Prostate gland (tissue), 2 donors: ENCODE measurements at regions not wholly inside any gene's neighbourhood (a gene's known extent, or its start where the extent isn't known, plus 50 kb on each side); places are given as distances from the start of the nearest gene placed in this dataset.
"Not testable (repeated sequence)": the region's sequence is repeated elsewhere in the genome, so short reads cannot be mapped to it uniquely, and the experiment has no call there.

Source experiments
- DNase-seq: peaks from one replicate; pipeline ENCODE4 v3.0.0-alpha.2; 2019; ENCODE audit warnings: low spot score
- H3K27ac ChIP-seq, 2 donors: fragments of 200-600 bp; sonication (generic); 2 replicates each; pipeline ENCODE4 v1.5.1; 2017 to 2019
- H3K27me3 ChIP-seq: fragments of 200-600 bp; sonication (generic); replicated peaks from 2 replicates; pipeline ENCODE4 v1.5.1; 2019; ENCODE audit not compliant: insufficient read depth
- H3K36me3 ChIP-seq, 2 donors: fragments of 200-600 bp; sonication (generic); 1 replicate in 1 of 2; 2 replicates in 1 of 2; pipeline versions ENCODE4 v1.5.1 to v1.8.1; 2017 to 2019
- H3K4me1 ChIP-seq: fragments of 200-600 bp; sonication (generic); replicated peaks from 2 replicates; pipeline ENCODE4 v1.5.1; 2019
- H3K4me3 ChIP-seq, 2 donors: fragments of 200-600 bp; sonication (generic); 2 replicates each; pipeline ENCODE4 v1.5.1; 2017 to 2019
- H3K9me3 ChIP-seq: fragments of 200-600 bp; sonication (generic); 2 replicates; pipeline ENCODE4 v1.5.1; 2017
- POLR2A ChIP-seq: fragments of 450-650 bp; IDR thresholded peaks from one replicate; pipeline ENCODE4 v1.6.1; 2016; ENCODE audit warnings: antibody characterized with exemption, mild to moderate bottlenecking
- POLR2AphosphoS5 ChIP-seq: sonication (generic); formaldehyde crosslinking; IDR thresholded peaks from one replicate; pipeline ENCODE4 v1.6.1; 2017; ENCODE audit warnings: antibody characterized with exemption
- WGBS: methylation state at CpG from one replicate; pipeline ENCODE4 v1.1.5; 2018; 5-methylcytosine and 5-hydroxymethylcytosine counted together
- intact Hi-C: fragments of 100-400 bp; cut with DNase I; formaldehyde crosslinking; loops from one replicate; pipeline ENCODE4 v1.14.2; 2022
- TF ChIP-seq, protein P1 (sequence below), 4 experiments: fragments of 200-600 bp in 2 of 4; fragments of 450-650 bp in 2 of 4; sonication (generic) in 2 of 4; IDR thresholded peaks; 1 replicate in 3 of 4; 2 replicates in 1 of 4; pipeline ENCODE4 v1.5.1; 2016 to 2019; ENCODE audit warnings: antibody characterized with exemption in 4 of 4, mild to moderate bottlenecking in 2 of 4, moderate library complexity in 2 of 4

DNA sequence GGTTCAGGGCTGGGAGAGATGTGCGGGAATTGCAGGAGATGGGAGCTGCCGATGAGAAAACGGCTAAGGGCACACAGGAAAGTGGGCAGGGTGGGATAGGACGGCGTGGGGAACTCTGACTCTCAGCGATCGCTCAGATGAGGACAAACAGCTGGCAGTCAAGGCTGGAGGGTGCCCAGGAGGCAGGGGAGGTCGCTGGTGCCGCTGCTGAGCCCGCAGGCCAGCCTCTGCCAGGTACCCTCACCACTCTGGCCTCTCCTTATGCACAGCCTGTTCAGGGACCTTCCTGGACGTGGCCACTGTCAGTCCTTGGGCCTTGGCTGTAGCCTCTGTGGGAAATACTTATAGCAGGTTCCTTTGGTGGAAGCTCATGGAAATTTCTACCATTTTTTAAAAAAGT lies 308.6 kb downstream of the TEX29 start:
- no peak for TF ChIP-seq POLR2AphosphoS5

DNA sequence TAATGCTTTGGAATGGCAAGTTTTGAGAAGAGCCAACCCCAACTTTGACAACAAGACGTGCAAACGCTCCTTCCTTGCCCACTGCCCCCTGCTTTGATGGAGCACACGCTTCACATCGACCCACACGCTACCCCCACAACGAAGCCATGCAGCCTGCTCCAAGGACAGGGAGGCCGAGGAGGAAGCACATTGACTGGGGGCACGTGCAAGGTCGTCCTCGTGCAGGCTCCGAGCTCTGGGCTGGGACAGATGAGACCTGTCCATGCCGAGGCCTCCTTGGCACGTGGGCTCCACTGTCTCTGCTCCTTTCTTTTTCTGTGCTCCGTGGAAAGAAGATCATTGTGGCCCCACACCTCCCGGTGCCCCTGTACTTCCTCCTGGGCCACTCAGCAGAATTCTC lies 309.0 kb downstream of the TEX29 start:
- H3K27ac ChIP-seq, result no peak overlapping the region
- DNase-seq, result no peak
- H3K4me3 ChIP-seq, result no peak overlapping the region
- intact Hi-C loops, result no loop called here
- TF ChIP-seq, protein P1, sequence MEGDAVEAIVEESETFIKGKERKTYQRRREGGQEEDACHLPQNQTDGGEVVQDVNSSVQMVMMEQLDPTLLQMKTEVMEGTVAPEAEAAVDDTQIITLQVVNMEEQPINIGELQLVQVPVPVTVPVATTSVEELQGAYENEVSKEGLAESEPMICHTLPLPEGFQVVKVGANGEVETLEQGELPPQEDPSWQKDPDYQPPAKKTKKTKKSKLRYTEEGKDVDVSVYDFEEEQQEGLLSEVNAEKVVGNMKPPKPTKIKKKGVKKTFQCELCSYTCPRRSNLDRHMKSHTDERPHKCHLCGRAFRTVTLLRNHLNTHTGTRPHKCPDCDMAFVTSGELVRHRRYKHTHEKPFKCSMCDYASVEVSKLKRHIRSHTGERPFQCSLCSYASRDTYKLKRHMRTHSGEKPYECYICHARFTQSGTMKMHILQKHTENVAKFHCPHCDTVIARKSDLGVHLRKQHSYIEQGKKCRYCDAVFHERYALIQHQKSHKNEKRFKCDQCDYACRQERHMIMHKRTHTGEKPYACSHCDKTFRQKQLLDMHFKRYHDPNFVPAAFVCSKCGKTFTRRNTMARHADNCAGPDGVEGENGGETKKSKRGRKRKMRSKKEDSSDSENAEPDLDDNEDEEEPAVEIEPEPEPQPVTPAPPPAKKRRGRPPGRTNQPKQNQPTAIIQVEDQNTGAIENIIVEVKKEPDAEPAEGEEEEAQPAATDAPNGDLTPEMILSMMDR (IDR thresholded peaks at IDR 0.05), result no peak
- TF ChIP-seq POLR2A (no peak), POLR2AphosphoS5 (no peak)
- no peaks in the 10 kb centered on the region for H3K36me3 ChIP-seq
- whole genome bisulfite sequencing, result 83% methylated on average over 15 of the region's 15 CpGs
- H3K4me1 ChIP-seq, result no peaks in the 10 kb centered on the region
- no peaks in the 10 kb centered on the region for H3K27me3 ChIP-seq
- no peaks in the 10 kb centered on the region for H3K9me3 ChIP-seq

More for the DNA sequence above, 308.6 kb downstream of the TEX29 start:
- no peaks in the 10 kb centered on the region for H3K27me3 ChIP-seq
- H3K4me1 ChIP-seq, result no peaks in the 10 kb centered on the region
- H3K36me3 ChIP-seq, result no peaks in the 10 kb centered on the region
- intact Hi-C loops, result no loop called here
- no peak for DNase-seq
- H3K27ac ChIP-seq, result no peak overlapping the region
- no peak overlapping the region for H3K4me3 ChIP-seq
- H3K9me3 ChIP-seq, result no peaks in the 10 kb centered on the region
- 77% methylated on average over 11 of the region's 11 CpGs for WGBS

DNA sequence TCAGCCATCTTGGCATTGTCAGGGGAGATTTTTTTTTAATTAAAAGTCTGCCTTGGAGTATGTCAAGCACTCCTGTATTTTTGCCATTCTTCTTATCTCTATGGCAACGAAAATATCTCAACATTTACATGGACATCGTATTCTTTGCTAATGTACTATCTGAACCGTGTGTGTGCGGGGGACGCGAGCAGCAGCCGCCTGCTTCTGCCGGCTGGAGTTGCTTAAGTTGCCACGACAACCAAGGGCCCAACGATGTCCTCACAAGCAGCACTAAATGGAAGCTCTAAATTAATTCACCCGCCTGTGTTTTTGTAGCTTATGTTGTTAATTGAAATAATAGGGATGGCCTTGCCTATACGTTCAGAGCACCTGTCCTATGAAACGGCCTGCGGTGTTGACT lies 309.5 kb downstream of the TEX29 start:
- Histone ChIP-seq H3K27ac (no peak overlapping the region), H3K36me3 (no peaks in the 10 kb centered on the region), H3K4me1 (no peaks in the 10 kb centered on the region), H3K27me3 (no peaks in the 10 kb centered on the region), H3K9me3 (no peaks in the 10 kb centered on the region), H3K4me3 (no peak overlapping the region)
- TF ChIP-seq POLR2A (no peak), POLR2AphosphoS5 (no peak)
- TF ChIP-seq, protein P1 (IDR thresholded peaks at IDR 0.05), result no peak
- intact Hi-C loops, result no loop called here
- DNase-seq, result no peak
- 46% methylated on average over 14 of the region's 14 CpGs for WGBS

DNA sequence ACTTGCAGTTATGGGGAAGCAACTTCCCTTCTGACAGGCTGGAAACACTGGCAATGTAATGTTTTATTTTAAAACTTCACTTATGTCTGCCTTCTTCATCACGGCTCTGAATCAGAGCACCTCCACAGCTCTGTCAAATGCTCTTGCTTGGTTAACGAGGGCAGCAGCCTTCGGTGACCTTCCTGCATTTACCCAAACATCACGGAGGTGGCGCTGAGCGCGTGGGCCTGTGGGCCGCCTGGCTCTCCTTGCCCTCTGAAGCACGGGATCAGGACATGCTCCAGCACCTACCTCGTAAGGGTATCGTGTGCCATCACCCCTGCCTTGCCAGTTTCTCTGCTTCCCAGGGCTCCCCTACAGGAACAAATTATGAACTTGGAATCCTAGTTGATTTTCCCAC lies 310.0 kb downstream of the TEX29 start:
- no peaks in the 10 kb centered on the region for H3K36me3 ChIP-seq
- H3K9me3 ChIP-seq, result no peaks in the 10 kb centered on the region
- no peaks in the 10 kb centered on the region for H3K27me3 ChIP-seq
- H3K4me3 ChIP-seq, result no peak overlapping the region
- no peak for DNase-seq
- intact Hi-C loops, result no loop called here
- WGBS, result 65% methylated on average over 11 of the region's 11 CpGs
- no peaks in the 10 kb centered on the region for H3K4me1 ChIP-seq
- TF ChIP-seq, protein P1 (IDR thresholded peaks at IDR 0.05), result no peak
- no peak overlapping the region for H3K27ac ChIP-seq

DNA sequence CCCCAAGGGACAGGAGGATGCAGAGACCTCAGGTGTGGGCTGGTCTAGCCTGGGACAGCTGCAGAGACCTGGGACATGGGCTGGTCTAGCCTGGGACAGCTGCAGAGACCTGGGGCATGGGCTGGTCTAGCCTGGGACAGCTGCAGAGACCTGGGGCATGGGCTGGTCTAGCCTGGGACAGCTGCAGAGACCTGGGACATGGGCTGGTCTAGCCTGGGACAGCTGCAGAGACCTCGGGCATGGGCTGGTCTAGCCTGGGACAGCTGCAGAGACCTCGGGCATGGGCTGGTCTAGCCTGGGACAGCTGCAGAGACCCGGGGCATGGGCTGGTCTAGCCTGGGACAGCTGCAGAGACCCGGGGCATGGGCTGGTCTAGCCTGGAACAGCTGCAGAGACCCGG lies 310.8 kb downstream of the TEX29 start:
- DNase-seq, H3K27ac ChIP-seq, intact Hi-C loops, H3K36me3 ChIP-seq, H3K9me3 ChIP-seq, H3K4me1 ChIP-seq, H3K27me3 ChIP-seq, H3K4me3 ChIP-seq: not testable (repeated sequence)
- 85% methylated on average over 4 of the region's 5 CpGs for WGBS

DNA sequence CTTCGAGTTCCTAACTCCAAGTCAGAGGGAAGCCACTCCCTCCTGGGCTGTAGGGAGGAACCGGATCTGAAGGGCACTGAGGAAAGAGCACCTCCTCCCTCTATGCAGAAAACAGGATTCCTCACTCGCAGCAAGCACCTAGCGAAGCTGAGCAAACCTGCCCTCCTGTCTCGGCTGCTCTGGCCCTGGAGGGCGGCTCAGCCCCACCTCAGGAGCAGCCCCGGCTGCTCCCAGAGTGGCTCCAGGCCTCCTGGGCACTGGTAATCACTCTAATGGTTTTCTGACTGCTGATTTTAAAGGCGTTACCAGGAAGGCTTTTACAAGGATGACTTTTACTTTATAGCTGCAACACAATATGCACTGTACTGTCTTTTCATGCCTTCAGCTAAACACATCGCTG lies 312.5 kb downstream of the TEX29 start:
- no peak overlapping the region for H3K4me3 ChIP-seq
- no peaks in the 10 kb centered on the region for H3K27me3 ChIP-seq
- H3K4me1 ChIP-seq, result no peaks in the 10 kb centered on the region
- 29% methylated on average over 9 of the region's 9 CpGs for WGBS
- intact Hi-C loops, result no loop called here
- no peaks in the 10 kb centered on the region for H3K9me3 ChIP-seq
- DNase-seq, result no peak
- TF ChIP-seq POLR2A (no peak), POLR2AphosphoS5 (no peak)
- TF ChIP-seq, protein P1 (IDR thresholded peaks at IDR 0.05), result no peak
- no peaks in the 10 kb centered on the region for H3K36me3 ChIP-seq
- H3K27ac ChIP-seq, result no peak overlapping the region
